VCaP (cell line): ENCODE measurements at regions not wholly inside any gene's neighbourhood (a gene's known extent, or its start where the extent isn't known, plus 50 kb on each side); places are given as distances from the start of the nearest gene placed in this dataset.

Experiments
- H3K27ac ChIP-seq: fragments of 450-650 bp; 2 replicates; pipeline ENCODE4 v1.5.1; 2017
- CTCF ChIP-seq: fragments of 450-650 bp; conservative IDR thresholded peaks from 2 replicates; pipeline ENCODE4 v1.5.1; 2017; ENCODE audit warnings: mild to moderate bottlenecking, moderate library complexity

GRCh38 chr16:55089600-55089999 is 158.9 kb downstream of the IRX5 start:
- no peak for TF ChIP-seq CTCF
- H3K27ac ChIP-seq = no peak overlapping the region

- TF ChIP-seq CTCF = no peak
Observed at GRCh38 chr16:55091213-55091870, 160.7 kb downstream of the IRX5 start.

GRCh38 chr16:55091871-55092230 is 161.2 kb downstream of the IRX5 start:
- H3K27ac ChIP-seq = no peak overlapping the region
- TF ChIP-seq CTCF = no peak

More at GRCh38 chr16:55091213-55091870, 160.7 kb downstream of the IRX5 start:
- H3K27ac ChIP-seq = no peak overlapping the region

GRCh38 chr16:55100100-55100499 is 169.4 kb downstream of the IRX5 start:
- H3K27ac ChIP-seq = no peak overlapping the region
- TF ChIP-seq CTCF = no peak

- H3K27ac ChIP-seq = no peak overlapping the region
- TF ChIP-seq CTCF = no peak
Observed at GRCh38 chr16:55101026-55101425, 170.4 kb downstream of the IRX5 start.

GRCh38 chr16:55102077-55102476 is 171.4 kb downstream of the IRX5 start:
- TF ChIP-seq CTCF = no peak
- H3K27ac ChIP-seq = no peak overlapping the region

GRCh38 chr16:55102531-55102930 is 171.9 kb downstream of the IRX5 start:
- TF ChIP-seq CTCF = no peak
- H3K27ac ChIP-seq = no peak overlapping the region
